GM19240 (cell line): ENCODE measurements at regions not wholly inside any gene's neighbourhood (a gene's known extent, or its start where the extent isn't known, plus 50 kb on each side); places are given as distances from the start of the nearest gene placed in this dataset.
"Not testable (repeated sequence)": the region's sequence is repeated elsewhere in the genome, so short reads cannot be mapped to it uniquely, and the experiment has no call there.

Experiments
- DNase-seq: peaks from one replicate; pipeline ENCODE4 v3.0.0; 2011; ENCODE audit warnings: low spot score; ENCODE audit not compliant: insufficient read length

DNA sequence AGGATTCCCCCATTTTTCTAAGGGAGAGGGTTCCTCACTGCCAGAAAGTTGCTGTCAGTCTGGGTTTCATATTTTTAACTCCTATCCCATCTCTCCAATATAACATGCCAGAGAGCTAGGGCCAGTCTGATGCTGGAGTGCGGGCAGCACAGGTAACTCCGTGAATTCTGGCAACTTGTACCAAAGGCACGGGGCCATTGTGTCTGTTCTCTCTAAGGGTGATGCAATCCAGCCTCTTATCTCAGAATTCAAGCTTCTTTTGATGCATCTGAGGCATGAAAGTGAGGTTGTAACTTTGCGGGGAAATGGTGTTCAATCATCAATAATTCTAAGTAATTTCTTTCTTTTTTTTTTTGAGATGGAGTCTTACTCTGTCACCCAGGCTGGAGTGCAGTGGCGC is 1074.4 kb downstream of the TYW1 start:
- no peak for DNase-seq

DNA sequence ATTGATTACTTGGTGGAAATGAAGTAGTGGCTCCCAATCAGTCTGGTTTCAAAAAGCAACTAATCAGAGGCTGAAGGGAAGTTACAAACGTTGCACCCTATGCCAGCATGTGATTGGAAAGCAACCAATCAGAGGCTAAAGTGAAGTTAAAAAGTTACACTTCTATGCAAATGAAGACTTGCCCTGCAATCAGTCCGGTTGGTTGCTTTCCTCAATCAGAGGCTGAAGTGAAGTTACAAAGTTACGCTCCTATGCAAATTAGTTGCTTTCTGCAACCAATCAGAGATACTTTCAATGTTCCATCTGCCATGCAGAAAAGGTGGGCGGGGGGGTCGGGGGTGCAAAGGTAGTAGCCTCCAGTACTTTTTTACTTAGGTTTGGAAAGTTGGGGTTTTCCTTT is 1077.1 kb downstream of the TYW1 start:
- no peak for DNase-seq

DNA sequence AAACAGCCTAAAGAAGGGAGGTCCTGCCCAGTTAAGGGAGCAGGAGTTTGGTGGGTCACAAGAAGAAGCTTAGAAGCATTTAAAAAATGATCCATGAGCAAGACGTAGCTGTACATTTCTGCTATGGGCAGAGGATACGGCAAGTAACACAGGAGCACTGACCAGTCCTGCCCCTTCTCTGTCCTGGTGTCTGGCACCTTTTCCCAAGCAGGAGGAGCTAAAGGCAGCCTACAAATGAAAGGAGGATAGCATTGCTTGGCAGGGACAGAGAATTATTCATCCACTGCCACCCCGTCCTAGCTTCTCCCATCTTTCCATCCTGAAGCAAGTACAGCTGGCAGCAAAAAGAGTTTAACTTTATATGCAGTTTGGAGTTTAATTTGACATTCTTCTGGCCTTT is 1077.6 kb downstream of the TYW1 start:
- no peak for DNase-seq

DNA sequence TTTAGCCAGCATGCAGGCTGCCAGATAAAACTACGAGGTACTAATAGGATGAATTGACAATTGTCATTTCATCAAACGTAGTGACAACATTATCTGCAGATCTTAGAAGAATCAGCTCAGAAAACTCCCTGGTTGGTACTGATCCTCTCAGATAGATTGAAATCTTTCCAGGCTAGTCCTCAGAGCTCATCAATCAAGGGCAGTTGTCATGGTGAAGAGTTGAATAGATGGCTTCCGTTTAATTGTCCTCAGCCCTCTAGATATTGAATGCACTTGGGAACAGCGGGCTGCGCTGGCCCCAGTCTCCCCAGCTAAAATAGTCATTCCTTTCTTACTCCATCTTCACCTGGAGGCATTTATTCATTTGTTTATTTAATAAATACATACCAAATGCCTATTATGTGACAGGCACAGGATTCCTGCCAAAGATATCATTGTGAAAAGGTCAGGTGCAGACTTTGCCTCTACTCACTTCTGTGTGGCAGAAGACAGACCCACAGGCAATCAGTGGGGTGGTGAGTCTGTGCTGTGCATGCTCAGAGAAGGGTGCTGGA is 1081.6 kb downstream of the TYW1 start:
- DNase-seq = no peak

DNA sequence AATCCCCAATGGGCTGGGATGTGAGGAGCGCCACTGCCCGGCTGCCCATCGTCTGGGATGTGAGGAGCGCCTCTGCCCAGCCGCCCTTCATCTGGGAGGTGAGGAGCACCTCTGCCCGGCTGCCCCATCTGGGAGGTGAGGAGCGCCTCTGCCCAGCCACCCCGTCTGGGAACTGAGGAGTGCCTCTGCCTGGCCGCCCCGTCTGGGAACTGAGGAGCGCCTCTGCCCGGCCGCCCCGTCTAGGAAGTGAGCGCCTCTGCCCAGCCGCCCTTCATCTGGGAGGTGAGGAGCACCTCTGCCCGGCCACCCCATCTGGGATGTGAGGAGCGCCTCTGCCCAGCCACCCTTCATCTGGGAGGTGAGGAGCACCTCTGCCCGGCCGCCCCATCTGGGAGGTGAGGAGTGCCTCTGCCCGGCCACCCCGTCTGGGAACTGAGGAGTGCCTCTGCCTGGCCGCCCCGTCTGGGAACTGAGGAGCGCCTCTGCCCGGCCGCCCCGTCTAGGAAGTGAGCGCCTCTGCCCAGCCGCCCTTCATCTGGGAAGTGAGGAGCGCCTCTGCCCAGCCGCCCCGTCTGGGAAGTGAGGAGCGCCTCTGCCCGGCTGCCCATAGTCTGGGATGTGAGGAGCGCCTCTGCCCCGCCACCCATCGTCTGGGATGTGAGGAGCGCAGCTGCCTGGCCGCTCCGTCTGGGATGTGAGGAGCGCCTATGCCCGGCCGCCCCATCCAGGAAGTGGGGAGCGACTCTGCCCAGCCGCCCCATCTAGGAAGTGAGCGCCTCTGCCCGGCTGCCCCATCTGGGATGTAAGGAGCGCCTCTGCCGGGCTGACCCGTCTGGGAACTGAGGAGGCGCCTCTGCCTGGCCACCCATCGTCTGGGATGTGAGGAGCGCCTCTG is 1085.7 kb downstream of the TYW1 start:
- not testable (repeated sequence) for DNase-seq

DNA sequence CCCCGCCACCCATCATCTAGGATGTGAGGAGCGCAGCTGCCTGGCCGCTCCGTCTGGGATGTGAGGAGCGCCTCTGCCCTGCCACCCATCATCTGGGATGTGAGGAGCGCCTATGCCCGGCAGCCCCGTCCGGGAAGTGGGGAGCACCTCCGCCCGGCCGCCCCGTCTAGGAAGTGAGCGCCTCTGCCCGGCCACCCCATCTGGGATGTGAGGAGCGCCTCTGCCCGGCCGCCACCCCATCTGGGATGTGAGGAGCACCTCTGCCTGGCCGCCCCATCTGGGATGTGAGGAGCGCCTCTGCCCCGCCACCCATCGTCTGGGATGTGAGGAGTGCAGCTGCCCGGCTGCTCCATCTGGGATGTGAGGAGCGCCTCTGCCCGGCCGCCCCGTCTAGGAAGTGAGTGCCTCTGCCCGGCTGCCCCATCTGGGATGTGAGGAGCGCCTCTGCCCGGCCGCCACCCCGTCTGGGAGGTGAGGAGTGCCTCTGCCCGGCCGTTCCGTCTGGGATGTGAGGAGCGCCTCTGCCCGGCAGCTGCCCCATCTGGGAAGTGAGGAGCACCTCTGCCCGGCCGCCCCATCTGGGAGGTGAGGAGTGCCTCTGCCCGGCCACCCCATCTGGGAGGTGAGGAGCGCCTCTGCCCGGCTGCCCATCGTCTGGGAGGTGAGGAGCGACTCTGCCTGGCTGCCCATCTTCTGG is 1086.5 kb downstream of the TYW1 start:
- not testable (repeated sequence) for DNase-seq

DNA sequence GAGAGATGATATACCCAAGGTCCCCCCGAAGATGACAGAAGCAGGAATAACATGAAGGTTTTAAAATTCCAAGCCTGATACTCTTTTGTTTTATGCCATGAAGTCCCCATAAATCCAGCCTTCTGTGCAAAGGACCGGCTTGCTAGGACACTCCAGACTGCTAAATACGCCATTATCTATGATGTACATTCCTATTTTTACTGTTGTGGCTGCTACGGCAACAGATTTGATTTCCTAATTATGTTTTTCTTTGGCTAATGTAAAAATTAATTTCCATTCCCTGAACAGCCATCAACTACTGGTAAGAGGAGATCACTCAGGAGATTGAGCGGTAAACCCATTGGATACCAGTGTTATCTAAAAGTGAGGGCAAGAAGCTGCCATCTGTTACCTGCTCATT is 1090.8 kb downstream of the TYW1 start:
- no peak for DNase-seq

DNA sequence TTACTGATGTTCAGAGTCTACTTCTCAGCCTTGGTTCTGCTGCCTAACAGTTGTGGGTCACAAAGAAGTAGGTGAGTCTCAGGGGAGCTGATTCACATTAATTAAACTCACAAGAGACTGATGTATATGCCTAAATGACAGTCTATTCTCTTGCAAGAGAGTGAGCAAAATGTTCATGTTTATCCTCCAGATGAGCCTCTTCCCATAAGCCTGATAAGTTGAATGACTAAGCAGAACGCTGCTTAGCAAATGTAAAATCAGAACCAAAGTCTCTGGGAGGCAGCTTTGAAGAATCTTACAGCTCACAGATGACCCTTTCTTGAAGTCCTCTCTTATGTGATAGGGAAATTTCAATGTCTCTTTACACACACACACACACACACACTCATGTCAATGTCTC is 1092.2 kb downstream of the TYW1 start:
- no peak for DNase-seq

DNA sequence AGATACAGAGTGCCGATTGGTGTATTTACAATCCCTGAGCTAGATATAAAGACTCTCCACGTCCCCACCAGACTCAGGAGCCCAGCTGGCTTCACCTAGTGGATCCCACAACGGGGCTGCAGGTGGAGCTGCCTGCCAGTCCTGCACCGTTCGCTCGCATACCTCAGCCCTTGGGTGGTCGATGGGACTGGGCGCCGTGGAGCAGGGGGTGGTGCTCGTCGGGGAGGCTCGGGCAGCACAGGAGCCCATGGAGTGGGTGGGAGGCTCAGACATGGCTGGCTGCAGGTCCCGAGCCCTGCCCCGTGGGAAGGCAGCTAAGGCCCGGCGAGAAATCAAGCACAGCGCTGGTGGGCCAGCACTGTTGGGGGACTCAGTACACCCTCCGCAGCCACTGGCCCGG is 1093.6 kb downstream of the TYW1 start:
- DNase-seq = not testable (repeated sequence)

DNA sequence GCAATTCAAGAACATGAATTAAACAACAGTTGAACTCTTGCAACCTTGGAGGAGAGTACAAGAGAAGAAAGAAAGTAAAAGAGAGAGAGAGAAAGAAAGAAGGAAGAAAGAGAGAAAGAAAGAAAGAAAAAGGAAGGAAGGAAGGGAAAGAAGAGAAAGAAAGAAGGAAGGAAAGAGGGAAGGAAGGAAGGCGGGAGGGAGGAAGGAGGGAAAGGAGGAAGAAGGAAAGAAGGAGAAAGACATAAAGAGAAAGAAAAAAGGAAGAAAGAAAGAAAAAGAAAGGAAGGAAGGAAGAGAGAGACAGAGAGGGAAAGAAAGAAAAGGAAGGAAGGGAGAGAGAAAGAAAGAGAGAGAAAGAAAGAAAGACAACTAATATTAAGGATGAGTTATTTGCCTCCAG is 1106.7 kb downstream of the TYW1 start:
- DNase-seq = no peak

DNA sequence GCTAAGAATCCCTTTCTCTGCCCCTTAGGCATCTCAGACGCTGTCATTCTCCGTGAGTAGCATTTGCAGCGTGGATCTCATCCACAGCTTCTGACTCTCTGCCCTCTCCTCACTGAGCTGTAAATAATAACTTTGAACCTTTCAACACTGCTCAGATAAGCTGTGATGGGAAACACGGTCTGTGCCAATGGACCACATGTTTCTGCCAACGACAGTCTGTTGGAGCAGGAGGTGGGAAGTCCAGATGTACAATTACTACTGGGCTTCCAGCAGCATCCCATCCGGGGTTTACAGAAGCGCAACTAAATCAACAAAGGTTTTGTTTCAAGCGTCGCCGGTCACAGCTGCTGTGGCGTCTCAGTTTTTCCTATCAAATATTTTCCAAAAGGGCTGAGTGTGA is 1110.6 kb downstream of the TYW1 start:
- DNase-seq = no peak

DNA sequence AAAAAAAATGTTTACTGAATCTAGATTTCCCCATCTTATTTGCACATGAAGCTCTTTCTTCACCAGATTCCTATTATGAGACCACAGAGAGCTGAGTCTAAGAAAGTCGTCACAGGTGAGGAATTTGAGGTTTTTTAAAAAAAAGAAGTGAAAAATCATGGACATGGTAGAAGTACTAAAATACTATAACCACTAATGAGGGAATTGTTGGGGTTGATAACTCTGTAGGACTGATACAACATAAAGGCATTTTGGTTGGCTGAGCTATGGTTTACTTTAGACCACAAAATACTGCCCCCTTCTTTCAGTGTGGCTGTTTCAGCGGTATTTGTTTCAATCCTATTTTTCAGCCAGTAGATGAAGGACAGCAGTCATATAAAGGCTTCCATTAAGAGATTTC is 1111.3 kb downstream of the TYW1 start:
- no peak for DNase-seq

DNA sequence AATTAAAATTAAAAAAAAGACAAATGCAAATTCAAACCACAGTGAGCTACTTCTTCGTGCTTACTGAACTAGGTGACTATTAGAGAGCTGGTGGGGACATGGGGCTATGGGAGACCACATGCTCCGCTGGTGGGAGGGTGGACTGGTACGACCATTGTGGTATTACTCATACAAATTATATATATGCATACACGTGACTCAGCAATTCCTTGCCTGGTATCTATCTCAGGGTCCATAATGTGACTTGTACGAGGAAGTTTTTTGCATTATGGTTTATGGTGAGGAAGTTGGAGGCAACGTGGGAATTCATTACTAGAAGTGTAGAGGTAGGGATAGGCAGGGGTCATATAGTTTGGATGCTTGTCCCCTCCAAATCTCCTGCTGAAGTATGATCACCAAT is 1112.7 kb downstream of the TYW1 start:
- DNase-seq = no peak

DNA sequence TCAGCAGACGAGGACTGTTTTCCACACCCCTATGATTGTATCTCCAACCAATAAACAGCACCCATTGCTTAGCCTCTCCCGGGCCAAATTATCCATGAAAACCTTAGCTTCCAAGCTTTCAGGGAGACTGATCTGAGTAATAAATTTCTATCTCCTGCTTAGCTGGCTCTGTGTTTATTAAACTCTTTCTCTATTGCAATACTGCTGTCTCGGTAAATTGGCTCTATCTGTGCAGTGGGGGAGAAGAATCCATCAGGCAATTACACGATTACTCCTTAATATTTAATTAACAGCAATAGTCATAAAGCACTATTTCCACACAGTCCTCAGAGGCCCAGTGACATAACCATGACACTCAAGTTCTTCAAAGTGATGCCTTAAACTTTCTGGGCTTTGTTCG is 1122.8 kb downstream of the TYW1 start:
- DNase-seq = no peak

DNA sequence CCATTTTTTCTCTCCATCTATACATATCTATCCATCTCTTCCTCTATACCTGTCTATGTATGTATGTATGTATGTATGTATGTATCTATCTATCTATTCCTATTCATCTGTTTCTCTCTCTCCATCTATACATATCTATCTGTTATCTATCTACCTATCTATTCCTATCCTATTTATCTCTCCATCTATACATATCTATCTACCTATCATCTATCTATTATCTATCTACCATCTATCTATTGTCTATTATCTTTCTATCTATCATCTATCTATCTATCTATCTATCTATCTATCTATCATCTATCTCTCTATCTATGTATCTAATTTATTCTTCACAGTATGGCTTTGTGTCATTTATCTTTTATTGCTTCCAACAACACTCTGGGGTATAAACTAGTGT is 1124.4 kb downstream of the TYW1 start:
- DNase-seq = no peak

DNA sequence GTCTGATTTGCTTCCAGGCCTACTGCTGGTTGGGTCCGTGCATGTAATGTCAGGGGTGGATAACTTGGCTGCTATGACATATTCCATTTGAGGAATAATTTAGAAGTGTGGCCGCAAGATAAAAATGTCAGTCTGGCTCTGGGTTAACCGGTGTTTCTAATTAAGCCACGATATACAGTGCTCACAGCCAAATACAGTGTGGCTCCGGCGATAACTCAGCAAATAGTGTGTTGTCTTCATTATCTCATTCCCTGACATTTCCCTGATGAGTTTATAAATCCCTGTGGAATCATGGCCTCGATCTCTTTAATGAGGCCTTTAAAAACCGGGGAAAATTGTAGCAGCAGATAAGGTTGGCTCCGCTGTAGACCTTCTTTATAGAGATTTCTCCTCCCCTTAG is 1125.0 kb downstream of the TYW1 start:
- DNase-seq = no peak

DNA sequence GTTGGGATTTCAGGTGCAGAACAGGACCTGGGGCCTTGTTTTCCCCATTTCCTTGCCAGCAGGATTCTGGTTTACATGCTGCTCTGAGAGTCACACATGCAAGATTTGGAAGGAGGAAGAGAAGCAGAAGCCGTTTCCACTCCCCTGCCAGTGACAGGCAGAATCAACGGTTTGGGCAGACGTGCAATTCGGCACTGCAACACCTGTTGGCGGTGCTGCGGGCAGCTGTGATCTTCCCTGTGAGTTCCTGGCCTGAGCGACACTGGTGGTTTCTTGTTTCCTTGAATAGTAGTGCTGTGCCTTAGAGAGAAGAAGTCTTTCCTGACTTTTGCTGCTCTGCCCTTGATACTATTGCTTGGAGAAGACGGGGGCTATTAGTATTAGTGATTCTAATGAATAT is 1126.2 kb downstream of the TYW1 start:
- no peak for DNase-seq

DNA sequence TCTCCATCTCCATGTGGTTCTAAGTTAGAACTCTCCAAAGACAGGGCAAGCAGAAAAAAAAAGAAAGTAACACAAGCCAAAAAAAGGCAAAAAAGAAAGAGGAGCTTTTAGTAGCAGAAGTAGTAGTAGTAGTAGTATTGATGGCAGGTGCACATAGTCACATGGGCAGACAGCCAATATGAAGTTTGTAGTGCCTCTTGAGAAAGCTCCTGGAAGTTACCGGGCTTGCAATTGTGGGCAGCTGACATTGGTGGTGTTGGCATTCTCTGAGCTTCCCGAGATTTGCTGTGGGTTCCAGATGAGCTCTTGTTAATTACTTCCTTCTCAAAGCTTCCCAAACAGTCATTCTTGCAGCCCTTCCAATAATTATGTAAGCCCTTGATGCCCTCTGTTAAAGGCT is 1128.5 kb downstream of the TYW1 start:
- DNase-seq = no peak

DNA sequence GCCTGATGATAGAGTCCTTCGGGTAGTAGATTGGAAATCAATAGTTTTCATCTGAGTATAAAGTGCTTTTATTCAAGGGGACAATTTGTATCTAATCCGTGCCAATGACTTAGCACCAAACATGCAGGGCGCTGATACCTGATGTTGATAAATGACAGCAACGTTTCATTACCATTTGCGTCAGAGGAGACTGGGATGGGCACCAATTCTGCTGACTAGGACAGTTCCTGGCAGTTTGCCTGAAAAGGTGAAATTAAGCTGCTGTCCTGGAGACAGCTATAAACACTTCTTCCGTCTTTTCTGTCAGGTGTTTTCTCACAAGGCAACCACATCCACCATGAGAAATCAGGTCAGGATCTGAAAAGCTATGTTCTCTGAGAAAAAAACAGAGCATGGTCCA is 1136.4 kb downstream of the TYW1 start:
- no peak for DNase-seq

DNA sequence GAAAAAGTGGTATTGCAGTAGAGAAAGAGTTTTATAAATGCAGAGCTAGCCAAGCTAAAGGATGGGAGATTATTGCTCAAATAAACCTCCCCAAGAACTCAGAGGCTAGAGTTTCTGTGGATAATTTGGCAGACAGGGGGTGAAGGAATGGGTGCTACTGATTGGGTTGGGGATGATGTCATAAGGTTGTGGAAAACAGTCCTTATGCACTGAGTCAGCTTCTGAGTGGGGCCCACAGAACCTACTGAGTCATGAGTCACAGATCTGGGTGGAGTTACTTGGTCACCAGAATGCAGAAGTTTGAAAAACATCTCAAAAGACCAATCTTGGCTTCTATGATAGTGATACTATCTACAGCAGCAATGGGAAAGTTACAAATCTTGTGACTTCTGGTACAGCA is 1146.7 kb downstream of the TYW1 start:
- DNase-seq = no peak

DNA sequence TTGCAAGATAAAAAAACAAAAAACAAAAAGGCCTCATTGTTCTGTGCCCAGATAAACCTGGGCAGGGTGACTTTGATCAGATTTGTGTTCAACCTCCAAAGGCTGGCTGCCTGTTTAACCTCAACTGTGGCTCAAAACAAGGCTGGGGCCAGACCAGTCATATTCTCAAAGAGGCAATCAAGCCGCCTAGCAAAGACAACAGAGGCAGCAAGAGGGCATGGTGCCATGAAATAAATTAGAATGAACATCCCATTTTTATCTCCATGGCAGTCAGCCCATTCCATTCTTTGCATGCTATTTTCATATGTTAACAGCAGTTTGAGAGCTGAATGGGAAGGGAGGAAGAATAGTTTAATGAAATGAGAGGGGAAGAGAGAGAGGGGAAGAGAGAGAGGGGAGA is 1150.3 kb downstream of the TYW1 start:
- no peak for DNase-seq

DNA sequence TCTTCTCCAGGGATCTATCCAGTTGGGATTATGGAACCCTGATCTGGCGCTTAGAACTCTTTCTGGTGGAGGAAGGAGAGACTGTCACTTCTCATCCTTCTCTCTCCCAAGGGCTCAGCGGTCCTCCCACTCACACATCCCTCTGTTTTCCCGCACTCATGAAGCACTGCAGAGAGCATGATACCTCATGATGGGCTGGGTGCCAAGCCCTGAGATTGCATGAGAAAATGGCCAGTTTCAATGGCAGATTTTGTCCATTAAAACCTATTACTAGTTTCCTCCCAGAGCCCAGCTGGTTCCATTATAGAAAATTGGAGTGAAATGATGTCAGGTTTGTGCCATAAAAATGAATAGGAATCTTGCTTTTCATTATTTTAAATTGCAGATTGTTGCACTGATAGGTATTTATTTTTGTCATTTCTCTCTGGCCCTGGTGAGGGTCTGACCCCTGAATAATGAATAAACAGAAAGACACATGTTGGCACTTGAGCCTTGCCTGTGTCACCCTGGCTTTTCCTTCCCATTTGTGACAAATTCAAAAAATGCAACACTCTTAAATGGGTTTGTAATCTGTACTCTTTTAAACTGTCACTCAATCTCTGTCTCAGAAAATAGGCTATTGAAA is 1151.1 kb downstream of the TYW1 start:
- no peak for DNase-seq
